ENCODE measurements at regions not wholly inside any gene's neighbourhood (a gene's known extent, or its start where the extent isn't known, plus 50 kb on each side); places are given as distances from the start of the nearest gene placed in this dataset.

GRCh38 chr12:127175361-127175760, 1091.6 kb upstream of the TMEM132C start:
- TF ChIP-seq NRF1 (IDR thresholded peaks at IDR 0.05; ENCODE audit: low read depth, low read length) (no peak), RAD21 (IDR thresholded peaks at IDR 0.05 in 1 of 2, conservative IDR thresholded peaks at IDR 0.05 in 1 of 2; ENCODE audit: low read depth in 2 of 2, low read length in 2 of 2) (no peak), POLR2AphosphoS5 (IDR thresholded peaks at IDR 0.05; ENCODE audit: low read depth, low read length) (no peak), EGR1 (IDR thresholded peaks at IDR 0.05; ENCODE audit: borderline replicate concordance, low read depth, low read length) (no peak), CTCF (IDR thresholded peaks at IDR 0.05; ENCODE audit: control extremely low read depth in 1 of 3, insufficient read depth in 1 of 3, low read depth in 1 of 3, low read length in 3 of 3) (no peak), SUZ12 (IDR thresholded peaks at IDR 0.05; ENCODE audit: low read length) (no peak)
